ENCODE measurements at regions not wholly inside any gene's neighbourhood (a gene's known extent, or its start where the extent isn't known, plus 50 kb on each side); places are given as distances from the start of the nearest gene placed in this dataset.
A peak's percentile ranks its signal among the peaks of the same experiment; 100 is the strongest.

- Histone ChIP-seq H3K4me1 (peaks cover 0 to 19% (median 0%) of the 10 kb centered on the region in 10 experiments; a peak in 4 of 20 replicates), H3K9ac (no peak overlapping the region), H3K4me3 (no peak overlapping the region), H3K4me2 (no peak overlapping the region), H3K36me3 (no peaks in the 10 kb centered on the region), H4K20me1 (no peaks in the 10 kb centered on the region), H3K9me3 (replicated peaks in 1 of 11) (peaks cover 6 to 26% (median 11%) of the 10 kb centered on the region in 11 experiments; a peak in 19 of 22 replicates), H3K27me3 (no peaks in the 10 kb centered on the region; a peak in 1 of 22 replicates), H3K27ac (no peak overlapping the region)
- TF ChIP-seq Cebpa-rat (IDR thresholded peaks at IDR 0.05), result no peak
Observed at GRCh38 chr2:217068677-217069250, 208.9 kb upstream of the TNP1 start.

- Histone ChIP-seq H3K4me1 (peaks cover 0 to 19% (median 0%) of the 10 kb centered on the region in 10 experiments; a peak in 4 of 20 replicates), H3K27me3 (no peaks in the 10 kb centered on the region; a peak in 1 of 22 replicates), H3K9me3 (replicated peaks in 1 of 11) (peaks cover 6 to 26% (median 11%) of the 10 kb centered on the region in 11 experiments; a peak in 19 of 22 replicates), H4K20me1 (no peaks in the 10 kb centered on the region), H3K27ac (no peak overlapping the region), H3K9ac (no peak overlapping the region), H3K4me3 (no peak overlapping the region), H3K36me3 (no peaks in the 10 kb centered on the region), H3K4me2 (no peak overlapping the region)
- no peak for TF ChIP-seq Cebpa-rat (IDR thresholded peaks at IDR 0.05)
Observed at GRCh38 chr2:217067787-217068186, 207.9 kb upstream of the TNP1 start.

GRCh38 chr2:217066510-217067270 lies 206.8 kb upstream of the TNP1 start:
- no peaks in the 10 kb centered on the region for H4K20me1 ChIP-seq
- H3K4me1 ChIP-seq, result peaks cover 0 to 18% (median 0%) of the 10 kb centered on the region in 10 experiments; a peak in 4 of 20 replicates
- H3K27ac ChIP-seq, result no peak overlapping the region
- no peak overlapping the region for H3K4me3 ChIP-seq
- H3K9ac ChIP-seq, result no peak overlapping the region
- no peak overlapping the region for H3K4me2 ChIP-seq
- TF ChIP-seq Cebpa-rat (IDR thresholded peaks at IDR 0.05), result no peak
- H3K9me3 ChIP-seq (replicated peaks in 1 of 11), result peaks cover 6 to 26% (median 11%) of the 10 kb centered on the region in 11 experiments; a peak in 19 of 22 replicates
- H3K27me3 ChIP-seq, result no peaks in the 10 kb centered on the region; a peak in 1 of 22 replicates
- no peaks in the 10 kb centered on the region for H3K36me3 ChIP-seq

GRCh38 chr2:217065695-217066405 lies 206.0 kb upstream of the TNP1 start:
- Histone ChIP-seq H3K4me2 (no peak overlapping the region), H3K9me3 (replicated peaks in 1 of 11) (peaks cover 6 to 26% (median 11%) of the 10 kb centered on the region in 11 experiments; a peak in 19 of 22 replicates), H3K36me3 (no peaks in the 10 kb centered on the region), H4K20me1 (no peaks in the 10 kb centered on the region), H3K27ac (no peak overlapping the region), H3K9ac (no peak overlapping the region), H3K27me3 (no peaks in the 10 kb centered on the region; a peak in 1 of 22 replicates), H3K4me3 (no peak overlapping the region), H3K4me1 (peaks cover 0 to 10% (median 0%) of the 10 kb centered on the region in 10 experiments; a peak in 2 of 20 replicates)
- no peak for TF ChIP-seq Cebpa-rat (IDR thresholded peaks at IDR 0.05)

GRCh38 chr2:217065012-217065290 lies 205.1 kb upstream of the TNP1 start:
- H3K4me2 ChIP-seq, result no peak overlapping the region
- H3K4me3 ChIP-seq, result no peak overlapping the region
- H3K9ac ChIP-seq, result no peak overlapping the region
- H4K20me1 ChIP-seq, result no peaks in the 10 kb centered on the region
- H3K4me1 ChIP-seq, result peaks cover 0 to 9% (median 0%) of the 10 kb centered on the region in 10 experiments; a peak in 1 of 20 replicates
- no peaks in the 10 kb centered on the region for H3K36me3 ChIP-seq
- TF ChIP-seq Cebpa-rat (IDR thresholded peaks at IDR 0.05), result no peak
- no peak overlapping the region for H3K27ac ChIP-seq
- peaks cover 6 to 26% (median 11%) of the 10 kb centered on the region in 11 experiments; a peak in 19 of 22 replicates for H3K9me3 ChIP-seq (replicated peaks in 1 of 11)
- no peaks in the 10 kb centered on the region; a peak in 1 of 22 replicates for H3K27me3 ChIP-seq

GRCh38 chr2:217064234-217065011 lies 204.6 kb upstream of the TNP1 start:
- no peaks in the 10 kb centered on the region; a peak in 1 of 22 replicates for H3K27me3 ChIP-seq
- no peak for TF ChIP-seq Cebpa-rat (IDR thresholded peaks at IDR 0.05)
- no peaks in the 10 kb centered on the region for H3K36me3 ChIP-seq
- no peak overlapping the region for H3K4me3 ChIP-seq
- H3K4me2 ChIP-seq, result 0 out of 22 replicates have a peak overlapping the region, but pooled peaks of 1 of the 11 experiments have one; percentile 8
- H4K20me1 ChIP-seq, result no peaks in the 10 kb centered on the region
- H3K9me3 ChIP-seq (replicated peaks in 1 of 11), result peaks cover 6 to 26% (median 11%) of the 10 kb centered on the region in 11 experiments; a peak in 19 of 22 replicates
- H3K9ac ChIP-seq, result no peak overlapping the region
- H3K4me1 ChIP-seq, result peaks cover 0 to 9% (median 0%) of the 10 kb centered on the region in 10 experiments; a peak in 1 of 20 replicates
- H3K27ac ChIP-seq, result no peak overlapping the region

- H3K27ac ChIP-seq, result no peak overlapping the region
- no peak overlapping the region for H3K4me3 ChIP-seq
- no peaks in the 10 kb centered on the region; a peak in 1 of 22 replicates for H3K27me3 ChIP-seq
- H4K20me1 ChIP-seq, result no peaks in the 10 kb centered on the region
- H3K4me1 ChIP-seq, result peaks cover 0 to 9% (median 0%) of the 10 kb centered on the region in 10 experiments; a peak in 1 of 20 replicates
- no peak for TF ChIP-seq Cebpa-rat (IDR thresholded peaks at IDR 0.05)
- H3K9ac ChIP-seq, result no peak overlapping the region
- H3K4me2 ChIP-seq, result no peak overlapping the region
- H3K36me3 ChIP-seq, result no peaks in the 10 kb centered on the region
- peaks cover 6 to 18% (median 8%) of the 10 kb centered on the region in 11 experiments; a peak in 19 of 22 replicates for H3K9me3 ChIP-seq (replicated peaks in 1 of 11)
Observed at GRCh38 chr2:217063238-217063755, 203.4 kb upstream of the TNP1 start.

- no peaks in the 10 kb centered on the region for H4K20me1 ChIP-seq
- H3K9ac ChIP-seq, result no peak overlapping the region
- no peaks in the 10 kb centered on the region for H3K36me3 ChIP-seq
- no peaks in the 10 kb centered on the region; a peak in 1 of 22 replicates for H3K27me3 ChIP-seq
- H3K4me3 ChIP-seq, result no peak overlapping the region
- H3K9me3 ChIP-seq (replicated peaks in 1 of 11), result peaks cover 1 to 14% (median 3%) of the 10 kb centered on the region in 11 experiments; a peak in 17 of 22 replicates
- H3K27ac ChIP-seq, result no peak overlapping the region
- H3K4me2 ChIP-seq, result no peak overlapping the region
- no peak for TF ChIP-seq Cebpa-rat (IDR thresholded peaks at IDR 0.05)
- H3K4me1 ChIP-seq, result peaks cover 0 to 9% (median 0%) of the 10 kb centered on the region in 10 experiments; a peak in 1 of 20 replicates
Observed at GRCh38 chr2:217062768-217063167, 202.9 kb upstream of the TNP1 start.

Measured in BLaER1 treated with 17β-estradiol and CSF1 and Interleukin-3, amounts not matched to agents 10 nM and 100 nM (cell line).